Breast epithelium (tissue), 3 donors: ENCODE measurements at regions not wholly inside any gene's neighbourhood (a gene's known extent, or its start where the extent isn't known, plus 50 kb on each side); places are given as distances from the start of the nearest gene placed in this dataset.

Source experiments
- POLR2AphosphoS5 ChIP-seq, 3 donors: sonication (generic); formaldehyde crosslinking; IDR thresholded peaks; one replicate each; pipeline ENCODE4 v1.6.1; 2017; ENCODE audit warnings: antibody characterized with exemption in 3 of 3
- TF ChIP-seq, protein P1 (sequence below), 3 donors: fragments of 450-650 bp; IDR thresholded peaks; one replicate each; pipeline ENCODE4 v1.5.1; 2016 to 2017; ENCODE audit warnings: antibody characterized with exemption in 3 of 3, mild to moderate bottlenecking in 3 of 3, moderate library complexity in 3 of 3

- TF ChIP-seq, protein P1, sequence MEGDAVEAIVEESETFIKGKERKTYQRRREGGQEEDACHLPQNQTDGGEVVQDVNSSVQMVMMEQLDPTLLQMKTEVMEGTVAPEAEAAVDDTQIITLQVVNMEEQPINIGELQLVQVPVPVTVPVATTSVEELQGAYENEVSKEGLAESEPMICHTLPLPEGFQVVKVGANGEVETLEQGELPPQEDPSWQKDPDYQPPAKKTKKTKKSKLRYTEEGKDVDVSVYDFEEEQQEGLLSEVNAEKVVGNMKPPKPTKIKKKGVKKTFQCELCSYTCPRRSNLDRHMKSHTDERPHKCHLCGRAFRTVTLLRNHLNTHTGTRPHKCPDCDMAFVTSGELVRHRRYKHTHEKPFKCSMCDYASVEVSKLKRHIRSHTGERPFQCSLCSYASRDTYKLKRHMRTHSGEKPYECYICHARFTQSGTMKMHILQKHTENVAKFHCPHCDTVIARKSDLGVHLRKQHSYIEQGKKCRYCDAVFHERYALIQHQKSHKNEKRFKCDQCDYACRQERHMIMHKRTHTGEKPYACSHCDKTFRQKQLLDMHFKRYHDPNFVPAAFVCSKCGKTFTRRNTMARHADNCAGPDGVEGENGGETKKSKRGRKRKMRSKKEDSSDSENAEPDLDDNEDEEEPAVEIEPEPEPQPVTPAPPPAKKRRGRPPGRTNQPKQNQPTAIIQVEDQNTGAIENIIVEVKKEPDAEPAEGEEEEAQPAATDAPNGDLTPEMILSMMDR (IDR thresholded peaks at IDR 0.05), result no peak
- TF ChIP-seq POLR2AphosphoS5 (IDR thresholded peaks at IDR 0.05), result no peak
Observed at GRCh38 chr6:85168146-85168545, 281.7 kb upstream of the NT5E start.
